ENCODE measurements at regions not wholly inside any gene's neighbourhood (a gene's known extent, or its start where the extent isn't known, plus 50 kb on each side); places are given as distances from the start of the nearest gene placed in this dataset.

DNA sequence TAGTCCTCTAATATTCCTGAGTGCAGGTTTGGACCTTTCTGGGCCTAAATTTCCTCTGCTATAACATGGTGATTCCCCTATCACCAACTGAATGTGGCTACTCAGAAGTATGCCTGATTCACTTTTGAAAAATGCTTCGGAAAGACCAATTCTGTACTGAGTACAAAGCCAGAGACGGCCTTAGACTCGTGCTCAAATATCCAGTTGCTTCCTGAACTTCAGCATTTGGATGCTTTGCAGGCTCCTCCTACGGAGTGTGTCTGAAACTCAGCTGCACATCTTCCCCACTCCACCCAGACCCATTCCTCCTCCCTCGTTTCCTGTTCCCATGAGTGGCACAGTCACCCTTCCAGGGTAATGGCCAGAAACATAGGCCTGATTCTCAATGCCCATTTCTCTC is 98.4 kb upstream of the GADD45A start:
- no peaks in the 10 kb centered on the region for H3K27me3 Mint-ChIP-seq (ENCODE audit: low read depth)

More for the DNA sequence above, 98.4 kb upstream of the GADD45A start:
- Mint-ChIP-seq H3K4me3 (no peak overlapping the region), H3K9me3 (no peaks in the 10 kb centered on the region), H3K4me1 (peaks cover 12% of the 10 kb centered on the region), H3K27ac (no peak overlapping the region), H3K36me3 (no peaks in the 10 kb centered on the region)
- ChIA-PET POLR2A (no interaction called here), CTCF (no interaction called here)
- DNase-seq (ENCODE audit: low spot score), result no peak
- no peak for ATAC-seq
- TF ChIP-seq, protein P1, sequence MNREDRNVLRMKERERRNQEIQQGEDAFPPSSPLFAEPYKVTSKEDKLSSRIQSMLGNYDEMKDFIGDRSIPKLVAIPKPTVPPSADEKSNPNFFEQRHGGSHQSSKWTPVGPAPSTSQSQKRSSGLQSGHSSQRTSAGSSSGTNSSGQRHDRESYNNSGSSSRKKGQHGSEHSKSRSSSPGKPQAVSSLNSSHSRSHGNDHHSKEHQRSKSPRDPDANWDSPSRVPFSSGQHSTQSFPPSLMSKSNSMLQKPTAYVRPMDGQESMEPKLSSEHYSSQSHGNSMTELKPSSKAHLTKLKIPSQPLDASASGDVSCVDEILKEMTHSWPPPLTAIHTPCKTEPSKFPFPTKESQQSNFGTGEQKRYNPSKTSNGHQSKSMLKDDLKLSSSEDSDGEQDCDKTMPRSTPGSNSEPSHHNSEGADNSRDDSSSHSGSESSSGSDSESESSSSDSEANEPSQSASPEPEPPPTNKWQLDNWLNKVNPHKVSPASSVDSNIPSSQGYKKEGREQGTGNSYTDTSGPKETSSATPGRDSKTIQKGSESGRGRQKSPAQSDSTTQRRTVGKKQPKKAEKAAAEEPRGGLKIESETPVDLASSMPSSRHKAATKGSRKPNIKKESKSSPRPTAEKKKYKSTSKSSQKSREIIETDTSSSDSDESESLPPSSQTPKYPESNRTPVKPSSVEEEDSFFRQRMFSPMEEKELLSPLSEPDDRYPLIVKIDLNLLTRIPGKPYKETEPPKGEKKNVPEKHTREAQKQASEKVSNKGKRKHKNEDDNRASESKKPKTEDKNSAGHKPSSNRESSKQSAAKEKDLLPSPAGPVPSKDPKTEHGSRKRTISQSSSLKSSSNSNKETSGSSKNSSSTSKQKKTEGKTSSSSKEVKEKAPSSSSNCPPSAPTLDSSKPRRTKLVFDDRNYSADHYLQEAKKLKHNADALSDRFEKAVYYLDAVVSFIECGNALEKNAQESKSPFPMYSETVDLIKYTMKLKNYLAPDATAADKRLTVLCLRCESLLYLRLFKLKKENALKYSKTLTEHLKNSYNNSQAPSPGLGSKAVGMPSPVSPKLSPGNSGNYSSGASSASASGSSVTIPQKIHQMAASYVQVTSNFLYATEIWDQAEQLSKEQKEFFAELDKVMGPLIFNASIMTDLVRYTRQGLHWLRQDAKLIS (CRISPR knock-in tag; IDR thresholded peaks at IDR 0.05; ENCODE audit: borderline replicate concordance), result no peak
- no peak for TF ChIP-seq SMAD4 (CRISPR knock-in tag; IDR thresholded peaks at IDR 0.05)
- TF ChIP-seq JUN (CRISPR knock-in tag; IDR thresholded peaks at IDR 0.05), result no peak
- TF ChIP-seq, protein P2, sequence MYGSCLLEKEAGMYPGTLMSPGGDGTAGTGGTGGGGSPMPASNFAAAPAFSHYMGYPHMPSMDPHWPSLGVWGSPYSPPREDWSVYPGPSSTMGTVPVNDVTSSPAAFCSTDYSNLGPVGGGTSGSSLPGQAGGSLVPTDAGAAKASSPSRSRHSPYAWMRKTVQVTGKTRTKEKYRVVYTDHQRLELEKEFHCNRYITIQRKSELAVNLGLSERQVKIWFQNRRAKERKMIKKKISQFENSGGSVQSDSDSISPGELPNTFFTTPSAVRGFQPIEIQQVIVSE (CRISPR knock-in tag; IDR thresholded peaks at IDR 0.05; ENCODE audit: borderline replicate concordance), result no peak
- TF ChIP-seq TEAD1 (CRISPR knock-in tag; IDR thresholded peaks at IDR 0.05), result no peak
- no peak for TF ChIP-seq HMGA2 (CRISPR knock-in tag; IDR thresholded peaks at IDR 0.05)
- TF ChIP-seq, protein P3, sequence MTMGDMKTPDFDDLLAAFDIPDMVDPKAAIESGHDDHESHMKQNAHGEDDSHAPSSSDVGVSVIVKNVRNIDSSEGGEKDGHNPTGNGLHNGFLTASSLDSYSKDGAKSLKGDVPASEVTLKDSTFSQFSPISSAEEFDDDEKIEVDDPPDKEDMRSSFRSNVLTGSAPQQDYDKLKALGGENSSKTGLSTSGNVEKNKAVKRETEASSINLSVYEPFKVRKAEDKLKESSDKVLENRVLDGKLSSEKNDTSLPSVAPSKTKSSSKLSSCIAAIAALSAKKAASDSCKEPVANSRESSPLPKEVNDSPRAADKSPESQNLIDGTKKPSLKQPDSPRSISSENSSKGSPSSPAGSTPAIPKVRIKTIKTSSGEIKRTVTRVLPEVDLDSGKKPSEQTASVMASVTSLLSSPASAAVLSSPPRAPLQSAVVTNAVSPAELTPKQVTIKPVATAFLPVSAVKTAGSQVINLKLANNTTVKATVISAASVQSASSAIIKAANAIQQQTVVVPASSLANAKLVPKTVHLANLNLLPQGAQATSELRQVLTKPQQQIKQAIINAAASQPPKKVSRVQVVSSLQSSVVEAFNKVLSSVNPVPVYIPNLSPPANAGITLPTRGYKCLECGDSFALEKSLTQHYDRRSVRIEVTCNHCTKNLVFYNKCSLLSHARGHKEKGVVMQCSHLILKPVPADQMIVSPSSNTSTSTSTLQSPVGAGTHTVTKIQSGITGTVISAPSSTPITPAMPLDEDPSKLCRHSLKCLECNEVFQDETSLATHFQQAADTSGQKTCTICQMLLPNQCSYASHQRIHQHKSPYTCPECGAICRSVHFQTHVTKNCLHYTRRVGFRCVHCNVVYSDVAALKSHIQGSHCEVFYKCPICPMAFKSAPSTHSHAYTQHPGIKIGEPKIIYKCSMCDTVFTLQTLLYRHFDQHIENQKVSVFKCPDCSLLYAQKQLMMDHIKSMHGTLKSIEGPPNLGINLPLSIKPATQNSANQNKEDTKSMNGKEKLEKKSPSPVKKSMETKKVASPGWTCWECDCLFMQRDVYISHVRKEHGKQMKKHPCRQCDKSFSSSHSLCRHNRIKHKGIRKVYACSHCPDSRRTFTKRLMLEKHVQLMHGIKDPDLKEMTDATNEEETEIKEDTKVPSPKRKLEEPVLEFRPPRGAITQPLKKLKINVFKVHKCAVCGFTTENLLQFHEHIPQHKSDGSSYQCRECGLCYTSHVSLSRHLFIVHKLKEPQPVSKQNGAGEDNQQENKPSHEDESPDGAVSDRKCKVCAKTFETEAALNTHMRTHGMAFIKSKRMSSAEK (CRISPR knock-in tag; IDR thresholded peaks at IDR 0.05; ENCODE audit: borderline replicate concordance), result no peak
- no peak for TF ChIP-seq SOX15 (CRISPR knock-in tag; IDR thresholded peaks at IDR 0.05)
- TF ChIP-seq, protein P4, sequence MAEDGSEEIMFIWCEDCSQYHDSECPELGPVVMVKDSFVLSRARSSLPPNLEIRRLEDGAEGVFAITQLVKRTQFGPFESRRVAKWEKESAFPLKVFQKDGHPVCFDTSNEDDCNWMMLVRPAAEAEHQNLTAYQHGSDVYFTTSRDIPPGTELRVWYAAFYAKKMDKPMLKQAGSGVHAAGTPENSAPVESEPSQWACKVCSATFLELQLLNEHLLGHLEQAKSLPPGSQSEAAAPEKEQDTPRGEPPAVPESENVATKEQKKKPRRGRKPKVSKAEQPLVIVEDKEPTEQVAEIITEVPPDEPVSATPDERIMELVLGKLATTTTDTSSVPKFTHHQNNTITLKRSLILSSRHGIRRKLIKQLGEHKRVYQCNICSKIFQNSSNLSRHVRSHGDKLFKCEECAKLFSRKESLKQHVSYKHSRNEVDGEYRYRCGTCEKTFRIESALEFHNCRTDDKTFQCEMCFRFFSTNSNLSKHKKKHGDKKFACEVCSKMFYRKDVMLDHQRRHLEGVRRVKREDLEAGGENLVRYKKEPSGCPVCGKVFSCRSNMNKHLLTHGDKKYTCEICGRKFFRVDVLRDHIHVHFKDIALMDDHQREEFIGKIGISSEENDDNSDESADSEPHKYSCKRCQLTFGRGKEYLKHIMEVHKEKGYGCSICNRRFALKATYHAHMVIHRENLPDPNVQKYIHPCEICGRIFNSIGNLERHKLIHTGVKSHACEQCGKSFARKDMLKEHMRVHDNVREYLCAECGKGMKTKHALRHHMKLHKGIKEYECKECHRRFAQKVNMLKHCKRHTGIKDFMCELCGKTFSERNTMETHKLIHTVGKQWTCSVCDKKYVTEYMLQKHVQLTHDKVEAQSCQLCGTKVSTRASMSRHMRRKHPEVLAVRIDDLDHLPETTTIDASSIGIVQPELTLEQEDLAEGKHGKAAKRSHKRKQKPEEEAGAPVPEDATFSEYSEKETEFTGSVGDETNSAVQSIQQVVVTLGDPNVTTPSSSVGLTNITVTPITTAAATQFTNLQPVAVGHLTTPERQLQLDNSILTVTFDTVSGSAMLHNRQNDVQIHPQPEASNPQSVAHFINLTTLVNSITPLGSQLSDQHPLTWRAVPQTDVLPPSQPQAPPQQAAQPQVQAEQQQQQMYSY (CRISPR knock-in tag; IDR thresholded peaks at IDR 0.05), result no peak
